GM21737 (cell line): ENCODE measurements at regions not wholly inside any gene's neighbourhood (a gene's known extent, or its start where the extent isn't known, plus 50 kb on each side); places are given as distances from the start of the nearest gene placed in this dataset.

ENCODE experiments used
- ATAC-seq: cut with Tn5 transposase; IDR thresholded peaks from one replicate; pipeline ENCODE4 v1.9.1; 2021; ENCODE audit warnings: mild to moderate bottlenecking, moderate library complexity; ENCODE audit not compliant: unreplicated experiment

DNA sequence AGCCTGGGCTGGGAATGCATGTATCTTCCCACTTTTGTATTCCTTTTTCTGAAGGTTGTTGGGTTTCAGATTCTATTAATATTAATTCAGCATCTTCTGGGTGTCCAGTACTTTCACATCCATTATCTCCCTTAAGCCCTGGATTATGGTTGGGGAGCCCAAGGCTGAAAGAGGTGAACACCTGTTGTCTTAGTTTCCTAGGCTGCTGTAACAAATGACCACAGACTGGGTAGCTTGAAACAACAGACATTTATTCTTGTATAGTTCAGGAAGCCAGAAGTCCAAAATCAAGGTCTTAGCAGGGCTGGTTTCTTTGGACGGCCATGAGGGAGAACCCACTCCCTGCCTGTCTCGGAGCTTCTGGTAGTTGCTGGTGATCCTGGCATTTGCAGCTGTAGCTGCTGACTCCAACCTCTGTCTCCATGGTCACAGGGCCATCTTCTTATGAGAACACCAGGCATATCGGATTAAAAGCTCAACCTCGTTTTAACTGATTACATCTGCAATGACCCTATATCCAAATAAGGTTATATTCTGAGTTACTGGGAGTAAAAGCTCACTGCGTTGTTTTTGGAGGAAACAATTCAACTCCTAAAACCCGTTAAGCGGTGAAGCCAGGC lies 68.2 kb upstream of the CLMN start:
- ATAC-seq: no peak

DNA sequence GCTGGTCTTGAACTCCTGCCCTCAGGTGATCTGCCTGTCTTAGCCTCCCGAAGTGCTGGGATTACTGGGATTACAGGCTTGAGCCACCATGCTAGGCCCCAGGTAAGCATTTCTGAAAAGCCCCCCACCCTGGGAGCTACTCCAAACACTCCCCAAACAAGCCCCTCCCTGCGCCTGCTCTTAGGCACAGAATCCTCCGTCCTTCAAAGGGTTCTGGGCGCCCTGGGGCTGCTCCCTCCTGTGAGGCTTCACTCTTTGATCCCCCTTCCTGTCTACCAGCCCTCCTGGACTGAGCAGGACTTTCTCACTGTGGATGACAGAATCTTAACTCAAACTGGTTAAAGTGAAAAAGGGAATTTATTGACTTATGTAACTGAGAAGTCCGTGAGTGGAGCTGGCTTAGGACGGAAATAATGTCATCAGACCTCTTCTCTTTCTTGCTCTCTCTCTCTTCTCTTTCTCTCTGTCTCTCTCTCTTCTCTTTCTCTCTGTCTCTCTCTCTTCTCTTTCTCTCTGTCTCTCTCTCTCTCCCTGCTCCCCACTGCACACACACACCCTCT lies 66.9 kb upstream of the CLMN start:
- ATAC-seq: no peak

- no peak for ATAC-seq
These were observed 66.0 kb upstream of the CLMN start for GRCh38 chr14:95385701-95386100.

DNA sequence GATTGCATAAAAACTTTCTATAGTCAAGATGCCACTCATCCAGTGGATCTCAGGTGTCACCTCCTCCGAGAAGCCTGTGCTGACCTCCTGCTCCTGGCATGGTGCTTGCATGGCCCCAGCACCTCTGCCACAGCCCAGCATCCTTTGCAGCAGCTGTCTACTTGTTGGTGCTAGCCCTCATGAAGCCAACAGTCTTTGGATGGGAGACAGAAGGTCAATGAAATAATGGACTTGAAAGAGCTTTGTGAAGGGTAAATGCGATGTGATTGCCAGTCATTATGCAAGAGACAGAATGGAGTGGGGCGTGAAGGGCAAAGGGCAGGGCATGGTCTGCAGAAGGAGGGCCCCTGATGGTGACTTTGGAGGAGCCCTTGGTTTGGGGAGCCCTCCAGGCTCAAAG lies 63.0 kb upstream of the CLMN start:
- ATAC-seq: no peak

DNA sequence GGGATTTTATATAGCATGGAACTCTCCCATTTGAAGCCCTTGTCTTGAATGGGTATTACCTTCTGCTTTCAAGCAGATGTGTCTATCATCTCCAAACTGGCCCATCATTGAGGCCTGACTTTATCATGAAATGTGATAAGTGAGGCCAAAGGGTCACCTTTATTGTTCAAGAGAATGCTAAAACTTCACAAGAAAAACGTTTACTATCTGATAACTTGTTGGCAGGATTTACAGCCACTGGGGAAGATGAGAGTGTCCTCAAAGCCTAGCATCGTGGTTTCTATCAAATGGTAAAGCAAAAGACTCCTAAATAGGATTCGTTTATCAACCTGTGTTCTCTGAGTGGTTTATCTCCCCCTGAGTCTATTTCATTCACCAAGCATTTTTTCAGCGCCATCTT lies 62.0 kb upstream of the CLMN start:
- no peak for ATAC-seq

GRCh38 chr14:95380350-95381042 lies 60.8 kb upstream of the CLMN start:
- no peak for ATAC-seq

DNA sequence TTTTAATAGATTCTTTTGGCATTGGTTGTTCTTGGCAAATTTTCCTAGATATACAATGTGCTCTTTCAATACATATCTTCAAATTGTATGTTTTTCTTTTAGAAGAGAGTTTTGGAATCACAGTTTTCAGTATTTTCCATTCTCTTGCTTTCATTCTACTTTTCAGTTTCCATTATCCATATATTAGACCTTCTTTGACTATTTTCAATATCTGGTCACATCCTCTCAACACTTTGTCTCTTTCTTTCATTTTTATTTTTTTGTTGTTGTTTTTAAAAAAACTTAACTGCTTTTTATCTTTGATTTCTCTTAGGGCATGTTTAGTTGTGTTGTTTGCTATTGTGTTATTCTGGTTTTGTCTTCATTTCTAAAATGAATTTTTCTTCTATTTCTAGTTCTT lies 59.9 kb upstream of the CLMN start:
- no peak for ATAC-seq

- ATAC-seq: no peak
These were observed 55.9 kb upstream of the CLMN start for GRCh38 chr14:95375539-95376109.

- ATAC-seq: no peak
These were observed 54.7 kb upstream of the CLMN start for GRCh38 chr14:95374239-95374997.

DNA sequence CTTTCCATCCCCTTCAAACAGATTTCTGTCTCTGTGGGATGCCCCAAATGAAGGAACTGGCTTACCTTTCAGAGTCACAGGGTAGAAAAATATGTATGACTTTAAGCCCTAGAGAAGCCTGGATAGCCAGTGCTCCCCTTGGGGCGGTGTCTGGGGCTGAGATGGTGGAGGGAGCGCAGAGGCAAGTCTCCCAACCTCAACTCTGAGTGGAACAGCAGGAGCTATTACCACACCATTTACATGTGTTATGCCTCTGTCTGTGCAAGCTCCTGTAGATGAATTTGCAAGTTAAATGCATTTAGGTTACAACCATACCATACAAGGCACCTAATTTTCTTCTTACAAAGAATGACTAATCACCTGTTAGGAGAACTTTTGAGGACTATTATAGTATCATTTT lies 50.4 kb upstream of the CLMN start:
- no peak for ATAC-seq
